ENCODE measurements at regions not wholly inside any gene's neighbourhood (a gene's known extent, or its start where the extent isn't known, plus 50 kb on each side); places are given as distances from the start of the nearest gene placed in this dataset.

- TF ChIP-seq CTCF (IDR thresholded peaks at IDR 0.05; ENCODE audit: low read depth, low read length) (no peak), EZH2phosphoT487 (IDR thresholded peaks at IDR 0.05; ENCODE audit: low read depth) (no peak)
Measured at GRCh38 chr6:91874971-91875370, 1288.1 kb upstream of the MAP3K7 start.

GRCh38 chr6:91868539-91869202 lies 1281.8 kb upstream of the MAP3K7 start:
- no peak for TF ChIP-seq CTCF (IDR thresholded peaks at IDR 0.05; ENCODE audit: low read depth, low read length)
- no peak for TF ChIP-seq EZH2phosphoT487 (IDR thresholded peaks at IDR 0.05; ENCODE audit: low read depth)
- no peaks in the 10 kb centered on the region; the same call in 1 of the 2 replicates for H3K4me1 ChIP-seq (ENCODE audit: low read length)

More at GRCh38 chr6:91874971-91875370, 1288.1 kb upstream of the MAP3K7 start:
- no peaks in the 10 kb centered on the region for H3K9me3 ChIP-seq (ENCODE audit: insufficient read depth, low read length)
- no peaks in the 10 kb centered on the region for H3K4me1 ChIP-seq (ENCODE audit: low read length)
- H3K36me3 ChIP-seq (replicated peaks; ENCODE audit: low read depth, low read length) = no peaks in the 10 kb centered on the region
- H3K4me3 ChIP-seq (ENCODE audit: low read length) = no peak overlapping the region
- H4K20me1 ChIP-seq (ENCODE audit: insufficient read depth, low read length) = no peaks in the 10 kb centered on the region
- H2AFZ ChIP-seq (ENCODE audit: low read depth, low read length) = no peak overlapping the region
- no peak overlapping the region for H3K27ac ChIP-seq (ENCODE audit: low read length)
- no peaks in the 10 kb centered on the region for H3K79me2 ChIP-seq (ENCODE audit: low read length)
- no peak overlapping the region for H3K9ac ChIP-seq (ENCODE audit: low read length)
- H3K4me2 ChIP-seq (ENCODE audit: low read length) = no peak overlapping the region
- H3K27me3 ChIP-seq (ENCODE audit: low read depth, low read length) = no peaks in the 10 kb centered on the region

GRCh38 chr6:91865889-91866288 lies 1279.0 kb upstream of the MAP3K7 start:
- Histone ChIP-seq H3K27ac (ENCODE audit: low read length) (no peak overlapping the region), H3K4me3 (ENCODE audit: low read length) (no peak overlapping the region), H3K27me3 (ENCODE audit: low read depth, low read length) (no peaks in the 10 kb centered on the region), H2AFZ (ENCODE audit: low read depth, low read length) (no peak overlapping the region), H3K9ac (ENCODE audit: low read length) (no peak overlapping the region), H3K79me2 (ENCODE audit: low read length) (no peaks in the 10 kb centered on the region), H4K20me1 (ENCODE audit: insufficient read depth, low read length) (no peaks in the 10 kb centered on the region), H3K36me3 (replicated peaks; ENCODE audit: low read depth, low read length) (no peaks in the 10 kb centered on the region), H3K4me1 (ENCODE audit: low read length) (no peaks in the 10 kb centered on the region; the same call in 1 of the 2 replicates), H3K9me3 (ENCODE audit: insufficient read depth, low read length) (no peaks in the 10 kb centered on the region), H3K4me2 (ENCODE audit: low read length) (no peak overlapping the region)
- TF ChIP-seq EZH2phosphoT487 (IDR thresholded peaks at IDR 0.05; ENCODE audit: low read depth) (no peak), CTCF (IDR thresholded peaks at IDR 0.05; ENCODE audit: low read depth, low read length) (no peak)

More at GRCh38 chr6:91868539-91869202, 1281.8 kb upstream of the MAP3K7 start:
- Histone ChIP-seq H3K4me2 (ENCODE audit: low read length) (no peak overlapping the region), H3K9me3 (ENCODE audit: insufficient read depth, low read length) (no peaks in the 10 kb centered on the region), H3K27ac (ENCODE audit: low read length) (no peak overlapping the region), H3K9ac (ENCODE audit: low read length) (no peak overlapping the region), H4K20me1 (ENCODE audit: insufficient read depth, low read length) (no peaks in the 10 kb centered on the region), H3K4me3 (ENCODE audit: low read length) (no peak overlapping the region), H3K27me3 (ENCODE audit: low read depth, low read length) (no peaks in the 10 kb centered on the region), H3K36me3 (replicated peaks; ENCODE audit: low read depth, low read length) (no peaks in the 10 kb centered on the region), H3K79me2 (ENCODE audit: low read length) (no peaks in the 10 kb centered on the region), H2AFZ (ENCODE audit: low read depth, low read length) (no peak overlapping the region)

- Histone ChIP-seq H4K20me1 (ENCODE audit: insufficient read depth, low read length) (no peaks in the 10 kb centered on the region), H3K36me3 (replicated peaks; ENCODE audit: low read depth, low read length) (no peaks in the 10 kb centered on the region), H3K9ac (ENCODE audit: low read length) (no peak overlapping the region), H2AFZ (ENCODE audit: low read depth, low read length) (no peak overlapping the region), H3K4me1 (ENCODE audit: low read length) (no peaks in the 10 kb centered on the region; the same call in 1 of the 2 replicates), H3K27me3 (ENCODE audit: low read depth, low read length) (no peaks in the 10 kb centered on the region), H3K4me2 (ENCODE audit: low read length) (no peak overlapping the region), H3K27ac (ENCODE audit: low read length) (no peak overlapping the region), H3K4me3 (ENCODE audit: low read length) (no peak overlapping the region), H3K79me2 (ENCODE audit: low read length) (no peaks in the 10 kb centered on the region), H3K9me3 (ENCODE audit: insufficient read depth, low read length) (no peaks in the 10 kb centered on the region)
- TF ChIP-seq EZH2phosphoT487 (IDR thresholded peaks at IDR 0.05; ENCODE audit: low read depth) = no peak
- TF ChIP-seq CTCF (IDR thresholded peaks at IDR 0.05; ENCODE audit: low read depth, low read length) = no peak
Measured at GRCh38 chr6:91864911-91865310, 1278.0 kb upstream of the MAP3K7 start.

All from OCI-LY3 (cell line).